ENCODE measurements at regions not wholly inside any gene's neighbourhood (a gene's known extent, or its start where the extent isn't known, plus 50 kb on each side); places are given as distances from the start of the nearest gene placed in this dataset.

GRCh38 chr5:62126090-62126489, 179.9 kb upstream of the KIF2A start:
- Mint-ChIP-seq H3K27me3 (no peaks in the 10 kb centered on the region), H3K36me3 (ENCODE audit: low read depth) (no peaks in the 10 kb centered on the region), H3K9me3 (no peaks in the 10 kb centered on the region), H3K27ac (no peak overlapping the region), H3K4me1 (ENCODE audit: low read depth) (peaks cover 5% of the 10 kb centered on the region), H3K4me3 (no peak overlapping the region)
- intact Hi-C loops (cut with micrococcal nuclease) = no loop called here

DNA sequence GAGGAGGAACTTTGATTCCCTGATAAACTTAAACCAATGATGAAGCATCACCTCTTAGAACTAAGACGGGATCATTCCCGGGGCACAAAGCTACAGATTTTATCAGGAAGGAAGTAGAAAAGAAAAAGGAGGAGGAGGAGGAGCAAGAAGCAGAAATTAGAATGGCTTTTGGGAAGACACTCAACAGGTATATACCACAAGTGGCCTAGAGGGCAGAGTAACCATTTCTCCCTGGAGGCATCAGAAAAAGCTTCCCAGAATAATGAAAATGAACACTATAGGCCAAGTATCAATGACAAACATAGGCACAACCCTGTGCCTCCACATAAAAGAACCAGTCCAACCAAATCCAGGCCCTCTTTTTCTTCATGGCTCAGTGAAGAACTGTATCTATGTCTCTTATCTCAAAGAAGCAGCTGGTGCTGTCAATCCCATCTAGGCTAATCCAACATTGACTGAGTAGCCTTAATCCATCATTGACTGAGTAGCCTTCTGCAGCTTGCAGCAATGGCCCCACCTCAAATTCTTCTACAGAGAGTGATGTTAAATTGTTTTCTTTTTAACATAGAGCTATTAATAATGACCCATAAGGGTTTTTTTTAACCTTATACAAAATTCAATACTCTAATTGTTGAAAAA, 178.8 kb upstream of the KIF2A start:
- H3K36me3 Mint-ChIP-seq (ENCODE audit: low read depth) = no peaks in the 10 kb centered on the region
- intact Hi-C loops (cut with micrococcal nuclease) = no loop called here
- peaks cover 5% of the 10 kb centered on the region for H3K4me1 Mint-ChIP-seq (ENCODE audit: low read depth)
- no peak overlapping the region for H3K4me3 Mint-ChIP-seq
- no peaks in the 10 kb centered on the region for H3K27me3 Mint-ChIP-seq
- H3K9me3 Mint-ChIP-seq = no peaks in the 10 kb centered on the region
- H3K27ac Mint-ChIP-seq = no peak overlapping the region

GRCh38 chr5:62130107-62130506, 175.9 kb upstream of the KIF2A start:
- no peak overlapping the region for H3K27ac Mint-ChIP-seq
- no peaks in the 10 kb centered on the region for H3K9me3 Mint-ChIP-seq
- H3K4me3 Mint-ChIP-seq = no peak overlapping the region
- no peaks in the 10 kb centered on the region for H3K27me3 Mint-ChIP-seq
- H3K4me1 Mint-ChIP-seq (ENCODE audit: low read depth) = peaks cover 5% of the 10 kb centered on the region
- intact Hi-C loops (cut with micrococcal nuclease) = no loop called here
- no peaks in the 10 kb centered on the region for H3K36me3 Mint-ChIP-seq (ENCODE audit: low read depth)

GRCh38 chr5:62132276-62132675, 173.7 kb upstream of the KIF2A start:
- Mint-ChIP-seq H3K36me3 (ENCODE audit: low read depth) (no peaks in the 10 kb centered on the region), H3K27ac (no peak overlapping the region), H3K4me3 (no peak overlapping the region), H3K27me3 (no peaks in the 10 kb centered on the region), H3K9me3 (no peaks in the 10 kb centered on the region), H3K4me1 (ENCODE audit: low read depth) (peaks cover 5% of the 10 kb centered on the region)
- intact Hi-C loops (cut with micrococcal nuclease) = no loop called here

- Mint-ChIP-seq H3K36me3 (ENCODE audit: low read depth) (no peaks in the 10 kb centered on the region), H3K27me3 (no peaks in the 10 kb centered on the region), H3K9me3 (no peaks in the 10 kb centered on the region), H3K27ac (no peak overlapping the region), H3K4me3 (no peak overlapping the region), H3K4me1 (ENCODE audit: low read depth) (peaks cover 5% of the 10 kb centered on the region)
- intact Hi-C loops (cut with micrococcal nuclease) = no loop called here
Observed at GRCh38 chr5:62133426-62133825, 172.6 kb upstream of the KIF2A start.

DNA sequence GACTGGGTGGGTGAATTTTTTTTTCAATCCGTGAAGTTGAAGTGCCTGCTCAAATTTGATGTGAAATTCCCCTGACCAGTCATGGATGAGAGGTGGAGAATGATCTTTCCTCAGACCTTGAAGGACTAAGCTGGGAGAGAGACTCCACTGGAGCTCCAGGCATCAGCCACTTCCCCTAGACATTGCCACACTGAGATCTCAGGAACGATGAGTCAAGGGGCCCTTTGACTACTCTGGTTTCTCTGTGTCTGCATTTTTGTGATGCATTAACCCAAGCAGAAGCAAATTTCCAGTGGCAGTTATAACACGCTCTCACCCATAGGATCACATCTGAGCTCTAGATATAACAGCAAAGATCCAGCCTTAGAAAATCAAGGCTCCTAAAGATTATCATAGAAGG, 171.2 kb upstream of the KIF2A start:
- Mint-ChIP-seq H3K4me1 (ENCODE audit: low read depth) (no peaks in the 10 kb centered on the region), H3K27ac (no peak overlapping the region), H3K27me3 (no peaks in the 10 kb centered on the region), H3K4me3 (no peak overlapping the region), H3K36me3 (ENCODE audit: low read depth) (no peaks in the 10 kb centered on the region), H3K9me3 (no peaks in the 10 kb centered on the region)
- intact Hi-C loops (cut with micrococcal nuclease) = no loop called here

DNA sequence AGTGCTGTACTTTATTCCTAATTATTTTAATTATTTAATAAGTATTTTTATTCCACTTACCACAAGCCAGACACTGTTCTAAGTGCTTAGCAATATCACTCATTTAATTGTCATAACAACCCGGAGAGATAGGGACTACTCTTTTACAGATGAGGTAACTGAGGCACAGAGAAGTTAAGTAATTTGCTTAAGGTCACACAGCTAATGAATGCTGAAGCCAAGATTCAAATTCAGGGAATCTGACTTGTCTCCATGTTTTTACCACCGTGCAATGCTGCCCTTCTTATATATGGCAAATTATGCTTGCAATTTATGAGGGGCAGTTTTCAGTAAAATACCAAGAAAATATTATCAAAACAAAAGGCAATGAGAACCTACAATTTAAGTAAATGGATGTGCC, 168.4 kb upstream of the KIF2A start:
- Mint-ChIP-seq H3K4me3 (no peak overlapping the region), H3K4me1 (ENCODE audit: low read depth) (no peaks in the 10 kb centered on the region)
- intact Hi-C loops (cut with micrococcal nuclease) = no loop called here

GRCh38 chr5:62138607-62139006, 167.4 kb upstream of the KIF2A start:
- Mint-ChIP-seq H3K36me3 (ENCODE audit: low read depth) (no peaks in the 10 kb centered on the region), H3K4me1 (ENCODE audit: low read depth) (no peaks in the 10 kb centered on the region), H3K4me3 (no peak overlapping the region), H3K27ac (no peak overlapping the region), H3K27me3 (no peaks in the 10 kb centered on the region), H3K9me3 (no peaks in the 10 kb centered on the region)
- intact Hi-C loops (cut with micrococcal nuclease) = no loop called here

More for the DNA sequence above, 168.4 kb upstream of the KIF2A start:
- no peaks in the 10 kb centered on the region for H3K9me3 Mint-ChIP-seq
- no peaks in the 10 kb centered on the region for H3K27me3 Mint-ChIP-seq
- no peaks in the 10 kb centered on the region for H3K36me3 Mint-ChIP-seq (ENCODE audit: low read depth)
- H3K27ac Mint-ChIP-seq = no peak overlapping the region

- H3K27ac Mint-ChIP-seq = no peak overlapping the region
- H3K27me3 Mint-ChIP-seq = peaks cover 7% of the 10 kb centered on the region
- no peaks in the 10 kb centered on the region for H3K36me3 Mint-ChIP-seq (ENCODE audit: low read depth)
- no peak overlapping the region for H3K4me3 Mint-ChIP-seq
- no peaks in the 10 kb centered on the region for H3K9me3 Mint-ChIP-seq
- H3K4me1 Mint-ChIP-seq (ENCODE audit: low read depth) = no peaks in the 10 kb centered on the region
- intact Hi-C loops (cut with micrococcal nuclease) = loop anchor here (5.0 kb wide), 2 partner anchors 1082 to 1182 kb away; no protein-coding TSS in a partner anchor
Observed at GRCh38 chr5:62139741-62140140, 166.3 kb upstream of the KIF2A start.

GRCh38 chr5:62142351-62142750, 163.7 kb upstream of the KIF2A start:
- Mint-ChIP-seq H3K4me1 (ENCODE audit: low read depth) (no peaks in the 10 kb centered on the region), H3K9me3 (no peaks in the 10 kb centered on the region), H3K27ac (no peak overlapping the region), H3K27me3 (peaks cover 7% of the 10 kb centered on the region), H3K4me3 (no peak overlapping the region), H3K36me3 (ENCODE audit: low read depth) (no peaks in the 10 kb centered on the region)
- intact Hi-C loops (cut with micrococcal nuclease) = loop anchor here (5.0 kb wide), 2 partner anchors 1085 to 1185 kb away; no protein-coding TSS in a partner anchor

DNA sequence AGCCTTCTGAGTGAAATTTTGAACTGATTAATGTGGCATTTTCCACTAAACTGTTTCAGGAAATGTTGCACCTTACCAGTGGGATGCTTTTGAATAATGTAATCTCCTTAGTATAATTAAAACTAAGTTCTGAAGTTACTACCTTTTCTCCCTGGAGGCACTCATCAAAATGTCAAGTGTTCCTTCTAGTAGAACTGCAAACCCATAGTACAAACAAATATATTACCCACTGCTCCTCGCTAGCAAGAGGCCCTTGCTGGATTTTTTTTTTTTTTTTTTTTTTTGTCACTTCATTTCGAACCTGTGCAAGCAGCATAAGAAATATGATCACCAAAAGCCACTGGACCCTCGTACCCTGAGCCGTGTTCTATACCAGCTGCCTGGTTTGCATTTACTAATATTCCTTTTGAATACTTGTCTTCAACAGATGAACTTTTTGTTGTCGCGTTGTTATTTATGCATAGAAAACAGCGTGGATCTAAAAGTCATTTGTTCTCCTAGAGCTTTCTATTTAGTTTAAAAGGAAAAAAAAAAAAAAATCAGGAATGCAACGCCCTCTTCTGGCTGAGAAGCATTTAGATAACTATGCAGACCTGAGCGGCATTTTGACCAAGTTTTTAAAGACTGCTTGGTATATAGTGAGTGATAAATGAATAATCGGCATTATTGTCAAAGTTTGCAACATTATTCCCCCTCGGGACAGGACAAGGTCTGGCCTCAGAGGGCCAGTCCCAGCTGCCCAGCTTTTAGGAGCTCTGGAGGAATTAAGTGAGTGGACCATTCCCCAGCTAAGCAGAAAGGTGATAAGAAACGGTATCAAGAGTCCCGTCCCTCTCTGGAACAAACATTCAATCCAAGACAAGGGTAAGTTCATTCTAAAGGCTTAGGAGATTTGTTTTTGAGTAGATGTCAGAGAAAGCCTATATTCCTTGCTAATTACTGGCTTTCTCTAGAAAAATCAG, 162.5 kb upstream of the KIF2A start:
- no peaks in the 10 kb centered on the region for H3K36me3 Mint-ChIP-seq (ENCODE audit: low read depth)
- H3K9me3 Mint-ChIP-seq = no peaks in the 10 kb centered on the region
- no peak overlapping the region for H3K4me3 Mint-ChIP-seq
- no peaks in the 10 kb centered on the region for H3K4me1 Mint-ChIP-seq (ENCODE audit: low read depth)
- H3K27me3 Mint-ChIP-seq = peaks cover 7% of the 10 kb centered on the region
- H3K27ac Mint-ChIP-seq = no peak overlapping the region
- intact Hi-C loops (cut with micrococcal nuclease) = loop anchor here (5.0 kb wide), 2 partner anchors 1086 to 1186 kb away; no protein-coding TSS in a partner anchor

DNA sequence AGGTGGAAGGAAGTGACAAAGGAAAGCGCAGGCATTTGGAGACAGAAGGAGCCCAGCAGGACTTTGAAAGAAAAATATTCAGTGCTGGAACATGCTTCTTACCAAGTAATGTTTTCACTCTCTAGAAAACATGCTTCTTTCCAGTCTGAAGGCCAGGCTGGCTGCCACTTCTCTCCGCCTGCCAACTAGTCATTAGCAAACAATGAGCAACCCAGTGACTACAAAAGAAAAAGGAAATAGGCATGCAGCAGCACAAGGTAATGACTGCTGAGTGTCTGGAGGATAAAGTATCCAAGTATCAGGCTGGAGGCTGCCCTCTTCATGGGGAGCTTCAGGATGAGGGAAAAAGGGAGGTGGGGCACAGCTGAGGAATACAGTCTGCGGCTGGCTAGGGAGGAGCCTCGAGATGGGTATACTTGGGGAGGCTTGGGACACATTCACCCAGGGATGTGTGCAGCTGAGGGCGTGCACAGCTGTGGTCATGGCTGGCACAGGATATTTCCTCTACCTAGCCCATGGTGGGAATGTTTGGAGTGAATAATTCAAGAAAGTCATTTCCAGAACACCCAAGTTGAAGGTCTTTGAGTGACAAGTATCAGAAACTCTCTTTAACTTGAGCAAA, 161.5 kb upstream of the KIF2A start:
- Mint-ChIP-seq H3K4me3 (no peak overlapping the region), H3K36me3 (ENCODE audit: low read depth) (no peaks in the 10 kb centered on the region), H3K9me3 (no peaks in the 10 kb centered on the region), H3K27ac (no peak overlapping the region), H3K27me3 (peaks cover 7% of the 10 kb centered on the region), H3K4me1 (ENCODE audit: low read depth) (no peaks in the 10 kb centered on the region)
- intact Hi-C loops (cut with micrococcal nuclease) = loop anchor here (5.0 kb wide), 2 partner anchors 1087 to 1187 kb away; no protein-coding TSS in a partner anchor

DNA sequence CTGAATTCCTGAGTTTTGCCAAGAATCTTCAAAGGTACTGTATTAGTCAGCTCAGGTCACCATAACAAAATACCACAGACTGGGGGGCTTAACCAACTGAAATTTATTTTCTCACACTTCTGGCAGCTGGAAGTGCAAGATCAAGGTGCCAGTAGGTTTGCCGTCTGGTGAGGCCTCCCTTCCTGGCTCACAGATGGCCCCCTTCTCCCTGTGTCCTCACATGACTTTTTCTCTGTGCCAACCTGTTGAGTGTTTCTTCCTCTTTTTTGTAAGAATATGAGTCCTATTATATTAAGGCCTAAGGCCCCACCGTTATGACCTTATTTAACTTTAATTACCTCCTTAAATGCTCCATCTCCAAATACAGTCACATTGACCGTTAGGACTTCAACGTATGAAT, 156.1 kb upstream of the KIF2A start:
- no peaks in the 10 kb centered on the region for H3K27me3 Mint-ChIP-seq
- H3K4me1 Mint-ChIP-seq (ENCODE audit: low read depth) = no peaks in the 10 kb centered on the region
- intact Hi-C loops (cut with micrococcal nuclease) = no loop called here
- peaks cover 14% of the 10 kb centered on the region for H3K9me3 Mint-ChIP-seq
- no peak overlapping the region for H3K27ac Mint-ChIP-seq
- H3K4me3 Mint-ChIP-seq = no peak overlapping the region
- H3K36me3 Mint-ChIP-seq (ENCODE audit: low read depth) = no peaks in the 10 kb centered on the region

Measured in dendritic cell treated with granulocyte-macrophage colony-stimulating factor and Interleukin-4, amounts not matched to agents 40 ng/mL and 50 ng/mL, for 4 days (primary cell).